K562 (cell line): ENCODE measurements at regions not wholly inside any gene's neighbourhood (a gene's known extent, or its start where the extent isn't known, plus 50 kb on each side); places are given as distances from the start of the nearest gene placed in this dataset.

Source experiments
- CTCF ChIP-seq, 3 experiments: IDR thresholded peaks in 2 of 3; conservative IDR thresholded peaks in 1 of 3; 2 replicates each; pipeline ENCODE4 v1.5.1; 2011 to 2012; ENCODE audit warnings: low read length in 3 of 3, mild to moderate bottlenecking in 3 of 3, control low read depth in 2 of 3, improper control_type of control experiment in 1 of 3, inconsistent platforms in 1 of 3, low read depth in 1 of 3, mixed read lengths in 1 of 3, moderate library complexity in 1 of 3; ENCODE audit not compliant: insufficient read depth in 2 of 3
- EP300 ChIP-seq: IDR thresholded peaks from 2 replicates; pipeline ENCODE4 v1.6.1; 2012; ENCODE audit warnings: low read length, improper control_type of control experiment
- HDAC2 ChIP-seq: fragments of 450-650 bp; IDR thresholded peaks from 2 replicates; pipeline ENCODE4 v1.6.1; 2016; ENCODE audit warnings: mild to moderate bottlenecking
- LCOR ChIP-seq: sonication (generic); formaldehyde crosslinking; IDR thresholded peaks from 2 replicates; pipeline ENCODE4 v1.8.0; 2022; ENCODE audit warnings: mild to moderate bottlenecking, missing genetic modification reagents
- MXI1 ChIP-seq: IDR thresholded peaks from 2 replicates; pipeline ENCODE4 v1.6.1; 2011; ENCODE audit warnings: low read depth, mild to moderate bottlenecking, improper control_type of control experiment, low read length
- NCOR1 ChIP-seq: fragments of 450-650 bp; IDR thresholded peaks from 2 replicates; pipeline ENCODE4 v1.6.1; 2016; ENCODE audit warnings: mild to moderate bottlenecking, moderate library complexity
- POLR2AphosphoS5 ChIP-seq: IDR thresholded peaks from 2 replicates; pipeline ENCODE4 v1.6.1; 2011; ENCODE audit warnings: mild to moderate bottlenecking, low read depth, low read length, moderate library complexity; ENCODE audit not compliant: control insufficient read depth, insufficient read depth
- SMAD1 ChIP-seq: fragments of 150-350 bp; IDR thresholded peaks from 2 replicates; pipeline ENCODE4 v1.6.1; 2014; ENCODE audit warnings: low read length, low read depth; ENCODE audit not compliant: partially characterized antibody
- SNRNP70 ChIP-seq: fragments of 200-400 bp; formaldehyde crosslinking; optimal IDR thresholded peaks from 2 replicates; pipeline ENCODE3; 2017; ENCODE audit warnings: low read depth, low read length
- SRSF9 ChIP-seq: fragments of 200-400 bp; formaldehyde crosslinking; IDR thresholded peaks from 2 replicates; pipeline ENCODE4 v1.6.1; 2017; ENCODE audit warnings: low read depth, low read length, borderline replicate concordance
- ZNF639 ChIP-seq, 2 experiments: fragments of 200-800 bp in 1 of 2; sonication (Bioruptor generic) in 1 of 2; sonication (generic) in 1 of 2; formaldehyde crosslinking in 1 of 2; IDR thresholded peaks in 1 of 2; conservative IDR thresholded peaks in 1 of 2; 2 replicates each; pipeline versions ENCODE4 v1.5.0 to v1.6.1; 2016 to 2020; ENCODE audit warnings: missing compliant biosample characterization in 1 of 2, missing genetic modification characterization in 1 of 2, missing genetic modification reagents in 1 of 2

GRCh38 chr4:152269448-152270191 lies 266.3 kb downstream of the FBXW7 start:
- no peak for TF ChIP-seq SRSF9
- no peak for TF ChIP-seq CTCF (IDR thresholded peaks at IDR 0.05 in 2 of 3, conservative IDR thresholded peaks at IDR 0.05 in 1 of 3; ENCODE audit: insufficient read depth in 2 of 3, low read depth in 1 of 3, low read length in 3 of 3)
- no peak for TF ChIP-seq POLR2AphosphoS5
- no peak for TF ChIP-seq SMAD1
- TF ChIP-seq LCOR (CRISPR knock-in tag), result no peak
- TF ChIP-seq EP300, result no peak
- no peak for TF ChIP-seq HDAC2
- no peak for TF ChIP-seq NCOR1
- TF ChIP-seq MXI1, result no peak
- no peak for TF ChIP-seq ZNF639 (CRISPR knock-in tag; conservative IDR thresholded peaks at IDR 0.05 in 1 of 2, IDR thresholded peaks at IDR 0.05 in 1 of 2)
- TF ChIP-seq SNRNP70, result no peak
